NT2/D1 (cell line): ENCODE measurements at regions not wholly inside any gene's neighbourhood (a gene's known extent, or its start where the extent isn't known, plus 50 kb on each side); places are given as distances from the start of the nearest gene placed in this dataset.

Experiments used
- SUZ12 ChIP-seq: IDR thresholded peaks from 2 replicates; pipeline ENCODE4 v1.6.1; 2011; ENCODE audit not compliant: insufficient read length, insufficient read depth; ENCODE audit errors: extremely low read depth
- ZNF274 ChIP-seq: IDR thresholded peaks from 2 replicates; pipeline ENCODE4 v1.6.1; 2011; ENCODE audit warnings: mild to moderate bottlenecking, low read depth, low read length

DNA sequence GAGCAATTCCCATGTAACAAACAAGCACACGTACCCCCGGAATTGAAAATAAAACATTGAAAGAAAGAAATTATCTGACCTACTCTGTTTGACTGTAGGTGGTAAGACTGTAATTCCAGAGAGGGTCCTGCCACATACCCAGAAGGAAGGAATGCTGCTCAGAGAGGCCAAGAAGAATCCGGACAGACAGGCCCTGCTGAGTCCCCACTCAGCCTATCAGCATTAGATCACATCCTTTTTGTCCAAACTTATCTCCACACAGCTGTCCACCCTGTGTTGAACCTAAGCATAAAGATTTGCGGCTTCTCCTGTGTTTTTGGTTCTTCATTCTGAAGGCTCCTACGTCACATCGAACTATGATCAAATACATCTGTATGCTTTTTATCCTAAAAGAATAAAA, 591.9 kb downstream of the QKI start:
- no peak for TF ChIP-seq ZNF274
- TF ChIP-seq SUZ12 = no peak
